ENCODE measurements at regions not wholly inside any gene's neighbourhood (a gene's known extent, or its start where the extent isn't known, plus 50 kb on each side); places are given as distances from the start of the nearest gene placed in this dataset.
"Not testable (repeated sequence)": the region's sequence is repeated elsewhere in the genome, so short reads cannot be mapped to it uniquely, and the experiment has no call there.

- intact Hi-C loops (cut with DNase I, micrococcal nuclease); ATAC-seq: not testable (repeated sequence)
Observed at GRCh38 chr1:95297906-95298305, 63.9 kb downstream of the RWDD3 start.

GRCh38 chr1:95301091-95301490 is 67.1 kb downstream of the RWDD3 start:
- intact Hi-C loops (cut with DNase I, micrococcal nuclease), result no loop called here
- DNase-seq, result no peak
- no peak for ATAC-seq

More at GRCh38 chr1:95297906-95298305, 63.9 kb downstream of the RWDD3 start:
- not testable (repeated sequence) for DNase-seq

- DNase-seq (no peak), ATAC-seq (no peak)
- intact Hi-C loops (cut with DNase I, micrococcal nuclease), result no loop called here
Observed at GRCh38 chr1:95301614-95302013, 67.6 kb downstream of the RWDD3 start.

- intact Hi-C loops (cut with DNase I, micrococcal nuclease), result no loop called here
- peak; percentile 7 to 32 for DNase-seq
- peak; percentile 97 for ATAC-seq
Observed at GRCh38 chr1:95304803-95305202, 70.8 kb downstream of the RWDD3 start.

GRCh38 chr1:95308276-95309030 is 74.4 kb downstream of the RWDD3 start:
- intact Hi-C loops (cut with DNase I, micrococcal nuclease), result no loop called here
- no peak for ATAC-seq

GRCh38 chr1:95309031-95309471 is 75.0 kb downstream of the RWDD3 start:
- peak; percentile 72 for ATAC-seq
- intact Hi-C loops (cut with DNase I, micrococcal nuclease), result no loop called here
- DNase-seq, result peak in 1 of 2 donors; percentile 11

More at GRCh38 chr1:95308276-95309030, 74.4 kb downstream of the RWDD3 start:
- no peak for DNase-seq

GRCh38 chr1:95311014-95311413 is 77.0 kb downstream of the RWDD3 start:
- DNase-seq (no peak), ATAC-seq (no peak)
- intact Hi-C loops (cut with DNase I, micrococcal nuclease), result no loop called here

GRCh38 chr1:95311762-95312161 is 77.8 kb downstream of the RWDD3 start:
- intact Hi-C loops (cut with DNase I, micrococcal nuclease), result no loop called here
- DNase-seq, result no peak
- ATAC-seq, result no peak

- ATAC-seq (no peak), DNase-seq (no peak)
- intact Hi-C loops (cut with DNase I, micrococcal nuclease), result no loop called here
Observed at GRCh38 chr1:95312181-95312580, 78.2 kb downstream of the RWDD3 start.

GRCh38 chr1:95313527-95313926 is 79.5 kb downstream of the RWDD3 start:
- ATAC-seq, result no peak
- intact Hi-C loops (cut with DNase I, micrococcal nuclease), result no loop called here

GRCh38 chr1:95321531-95321930 is 87.5 kb downstream of the RWDD3 start:
- DNase-seq, result no peak
- intact Hi-C loops (cut with DNase I, micrococcal nuclease), result no loop called here
- ATAC-seq, result no peak

More at GRCh38 chr1:95313527-95313926, 79.5 kb downstream of the RWDD3 start:
- no peak for DNase-seq

- intact Hi-C loops (cut with DNase I, micrococcal nuclease), result no loop called here
- no peak for DNase-seq
- no peak for ATAC-seq
Observed at GRCh38 chr1:95323123-95323522, 89.1 kb downstream of the RWDD3 start.

GRCh38 chr1:95325349-95325748 is 91.3 kb downstream of the RWDD3 start:
- intact Hi-C loops (cut with DNase I, micrococcal nuclease), result no loop called here
- DNase-seq (no peak), ATAC-seq (no peak)

GRCh38 chr1:95326023-95326422 is 92.0 kb downstream of the RWDD3 start:
- DNase-seq (no peak), ATAC-seq (no peak)
- intact Hi-C loops (cut with DNase I, micrococcal nuclease), result no loop called here

GRCh38 chr1:95332754-95333153 is 98.7 kb downstream of the RWDD3 start:
- no peak for DNase-seq
- ATAC-seq, result no peak
- intact Hi-C loops (cut with DNase I, micrococcal nuclease), result no loop called here

- DNase-seq (no peak), ATAC-seq (no peak)
- intact Hi-C loops (cut with DNase I, micrococcal nuclease), result no loop called here
Observed at GRCh38 chr1:95339377-95339776, 105.4 kb downstream of the RWDD3 start.

- intact Hi-C loops (cut with DNase I, micrococcal nuclease), result no loop called here
- DNase-seq, result no peak
- no peak for ATAC-seq
Observed at GRCh38 chr1:95340061-95340460, 106.1 kb downstream of the RWDD3 start.

GRCh38 chr1:95352767-95353166 is 118.8 kb downstream of the RWDD3 start:
- DNase-seq (peak in 1 of 2 donors; percentile 19), ATAC-seq (peak; percentile 56)
- intact Hi-C loops (cut with DNase I, micrococcal nuclease), result no loop called here

- intact Hi-C loops (cut with DNase I, micrococcal nuclease), result no loop called here
- DNase-seq, result no peak
- peak; percentile 34 for ATAC-seq
Observed at GRCh38 chr1:95353194-95353593, 119.2 kb downstream of the RWDD3 start.

- no peak for ATAC-seq
- intact Hi-C loops (cut with DNase I, micrococcal nuclease), result no loop called here
- no peak for DNase-seq
Observed at GRCh38 chr1:95364546-95364945, 130.5 kb downstream of the RWDD3 start.

GRCh38 chr1:95366498-95366897 is 132.5 kb downstream of the RWDD3 start:
- ATAC-seq (no peak), DNase-seq (no peak)
- intact Hi-C loops (cut with DNase I, micrococcal nuclease), result no loop called here

Data from left colon (tissue), 2 donors.